Dedifferentiated amniotic fluid mesenchymal stem cell (primary cell): ENCODE measurements at regions not wholly inside any gene's neighbourhood (a gene's known extent, or its start where the extent isn't known, plus 50 kb on each side); places are given as distances from the start of the nearest gene placed in this dataset.
A peak's percentile ranks its signal among the peaks of the same experiment; 100 is the strongest.

Experiments
- DNase-seq: peaks from one replicate; pipeline ENCODE4 v3.0.0-alpha.2; 2016; ENCODE audit errors: extremely low spot score

DNA sequence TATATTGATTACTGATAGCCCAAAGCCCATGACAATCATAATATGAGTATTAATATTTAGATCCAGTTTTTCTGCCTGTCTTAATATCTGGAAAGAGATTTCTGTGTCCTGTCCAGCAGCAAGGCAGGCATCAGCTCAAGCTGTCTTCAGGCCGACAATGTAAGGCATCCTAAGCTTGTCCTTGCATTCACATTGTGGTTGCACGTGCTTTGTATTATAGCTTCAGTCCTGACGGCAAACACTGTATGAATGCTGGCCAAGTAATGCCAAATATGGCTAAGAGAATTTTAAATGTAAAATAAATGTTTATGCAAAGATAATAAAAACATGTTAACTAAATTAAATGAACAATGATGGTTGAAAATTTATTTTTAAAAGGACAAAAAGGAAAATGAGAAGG lies 255.7 kb upstream of the RPS6KA3 start:
- no peak for DNase-seq

DNA sequence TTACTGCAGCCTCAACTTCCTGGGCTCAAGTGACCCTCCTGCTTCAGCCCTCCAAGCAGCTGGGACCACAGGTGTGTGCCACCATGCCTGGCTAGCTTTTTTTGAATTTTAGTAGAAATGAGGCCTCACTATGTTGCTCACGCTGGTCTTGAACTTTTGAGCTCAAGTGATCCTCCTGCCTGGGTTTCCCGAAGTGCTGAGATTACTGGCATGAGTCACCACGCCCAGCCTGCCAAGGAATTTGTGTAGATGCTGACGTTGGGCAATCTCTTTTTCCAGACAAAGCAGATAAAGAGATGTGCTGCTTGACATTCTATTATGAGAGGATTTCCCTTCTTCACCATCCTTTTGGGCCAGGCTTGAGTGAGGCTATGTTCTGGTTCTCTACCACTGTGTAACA lies 254.5 kb upstream of the RPS6KA3 start:
- DNase-seq = no peak

DNA sequence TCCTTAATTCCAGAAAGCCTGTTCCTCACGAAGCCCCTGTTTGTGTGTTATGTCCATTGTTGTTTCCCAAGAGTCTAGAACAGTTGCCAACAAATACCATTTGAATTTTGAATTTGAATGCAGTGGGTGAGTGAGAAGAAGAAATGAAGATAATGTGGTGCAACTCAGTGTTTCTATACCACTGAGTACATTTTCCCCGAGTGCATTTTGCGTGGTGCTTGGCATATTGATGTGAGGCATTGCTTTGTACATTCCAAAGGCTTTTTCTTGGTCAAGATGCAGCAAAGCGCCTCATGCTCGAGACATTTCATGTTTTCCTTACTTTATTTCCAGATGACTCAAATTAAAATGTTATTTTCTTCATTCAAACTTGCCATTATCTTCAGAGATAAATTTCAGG lies 253.1 kb upstream of the RPS6KA3 start:
- DNase-seq = no peak

DNA sequence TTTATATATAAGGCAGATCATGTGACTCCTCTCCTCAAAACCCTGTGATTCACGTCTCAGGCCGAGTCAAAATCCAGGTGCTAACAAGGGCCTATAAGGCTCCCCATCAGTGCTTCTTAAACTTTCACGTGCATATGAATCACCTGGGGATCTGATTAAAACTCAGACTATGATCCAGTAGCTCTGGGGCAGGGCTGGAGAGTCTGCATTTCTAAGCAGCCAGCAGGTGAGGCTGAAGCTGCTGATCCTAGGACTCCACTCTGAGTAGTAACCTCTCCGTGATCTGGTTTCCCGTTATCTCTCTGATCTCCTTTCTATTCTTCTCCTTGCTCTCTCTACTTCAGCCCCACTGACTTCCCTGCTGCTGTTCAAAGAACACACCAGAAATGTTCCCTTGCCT lies 252.4 kb upstream of the RPS6KA3 start:
- no peak for DNase-seq

DNA sequence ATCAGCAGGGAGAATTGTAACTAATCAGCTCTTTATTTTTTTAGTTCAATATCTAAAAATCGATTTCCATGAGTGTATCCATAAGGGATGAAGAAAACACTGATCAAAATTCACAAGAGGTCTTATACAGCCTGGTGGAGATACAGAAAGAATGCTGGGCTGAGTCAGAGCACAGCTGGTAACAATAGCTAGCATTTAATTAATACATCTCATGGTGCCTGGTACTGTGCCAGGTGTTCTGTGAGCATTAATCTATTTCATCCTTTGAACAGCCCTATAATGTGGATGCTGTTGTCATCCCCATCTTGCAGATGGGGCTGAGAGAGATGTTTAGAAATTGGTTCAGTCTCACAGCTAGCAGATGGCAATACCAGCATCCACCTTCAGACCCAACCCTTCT lies 250.9 kb upstream of the RPS6KA3 start:
- DNase-seq = no peak

DNA sequence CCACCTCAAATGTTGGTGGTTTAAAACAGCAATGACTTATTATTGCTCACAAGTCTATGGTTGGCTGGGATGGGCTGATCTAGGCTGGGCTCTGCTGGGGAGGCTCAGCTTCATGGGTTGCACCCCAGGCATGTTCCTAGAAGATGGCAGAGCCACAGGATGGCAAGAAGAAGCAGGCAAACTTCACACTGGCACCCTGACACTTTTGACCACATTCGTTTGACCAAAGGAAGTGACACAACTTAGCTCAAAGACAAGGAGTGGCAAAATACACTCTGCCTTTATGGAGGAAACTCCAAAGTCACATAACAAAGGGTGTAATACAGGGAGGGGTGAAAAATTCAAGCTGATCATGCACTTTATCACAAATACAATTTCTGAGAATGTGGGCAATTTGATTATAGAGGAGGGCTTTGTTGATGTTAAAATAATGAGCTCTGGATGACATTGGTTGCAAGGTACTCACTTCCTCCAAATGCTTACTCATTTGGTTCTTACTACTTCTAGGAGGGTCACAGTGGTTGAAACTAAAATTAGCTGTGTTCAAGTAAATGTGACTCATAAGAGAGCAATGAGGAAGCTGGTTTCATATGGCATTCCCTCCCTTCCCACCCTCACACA lies 249.2 kb upstream of the RPS6KA3 start:
- peak; percentile 51 for DNase-seq

DNA sequence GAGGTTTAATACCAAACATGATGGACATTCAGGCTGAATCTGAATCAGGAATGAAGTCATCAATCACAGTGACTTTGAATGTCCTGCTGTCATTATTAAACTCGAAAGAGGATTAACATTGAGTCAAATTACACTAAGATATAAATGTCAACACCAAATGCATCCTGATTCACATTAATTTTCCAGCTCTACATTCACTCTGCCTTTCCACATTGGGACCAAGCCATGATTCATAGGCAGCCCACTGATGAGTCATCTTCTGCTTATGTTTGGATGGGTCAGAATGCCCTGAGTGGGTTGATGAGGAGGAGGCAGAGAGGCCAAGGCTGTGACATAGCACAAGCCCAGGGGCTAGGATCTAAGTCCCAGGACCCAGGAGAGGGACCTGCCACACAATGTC lies 247.6 kb upstream of the RPS6KA3 start:
- no peak for DNase-seq

DNA sequence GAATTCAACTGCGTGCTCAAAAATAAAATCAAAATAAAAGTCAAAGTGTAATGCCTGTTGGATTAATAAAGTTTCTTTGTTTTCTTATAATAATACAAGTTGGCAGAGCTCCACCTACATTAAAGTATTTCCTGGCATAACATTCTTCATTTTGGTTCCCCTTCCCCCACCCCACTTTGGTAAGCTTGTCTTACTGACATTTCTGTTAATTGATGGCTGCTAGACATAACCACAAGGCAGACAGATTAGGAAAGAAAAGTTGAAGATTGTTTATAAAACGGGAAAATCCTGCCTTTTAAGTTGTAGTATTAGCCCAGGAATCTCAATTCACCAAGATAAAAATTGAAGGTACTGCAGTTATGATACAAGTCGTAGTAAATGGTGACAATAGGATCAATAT lies 246.5 kb upstream of the RPS6KA3 start:
- no peak for DNase-seq

DNA sequence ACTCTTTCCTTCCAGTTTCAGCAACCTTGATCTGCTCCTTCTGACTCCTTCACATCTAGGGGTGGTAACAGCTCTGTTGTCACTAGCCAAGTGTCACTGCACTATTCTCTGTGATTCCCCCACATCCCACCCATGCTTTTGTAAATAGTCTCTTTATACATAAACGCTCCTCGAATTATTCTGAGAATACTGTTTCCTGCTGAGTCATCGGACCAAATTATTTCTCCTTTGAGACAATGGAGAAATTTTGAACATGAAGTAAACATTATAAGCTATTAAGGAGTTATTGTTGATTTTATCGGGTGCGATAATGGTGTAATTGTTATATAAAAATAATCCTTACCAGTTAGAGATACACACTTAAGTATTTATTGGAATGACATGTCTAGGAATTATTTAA lies 245.1 kb upstream of the RPS6KA3 start:
- DNase-seq = no peak

DNA sequence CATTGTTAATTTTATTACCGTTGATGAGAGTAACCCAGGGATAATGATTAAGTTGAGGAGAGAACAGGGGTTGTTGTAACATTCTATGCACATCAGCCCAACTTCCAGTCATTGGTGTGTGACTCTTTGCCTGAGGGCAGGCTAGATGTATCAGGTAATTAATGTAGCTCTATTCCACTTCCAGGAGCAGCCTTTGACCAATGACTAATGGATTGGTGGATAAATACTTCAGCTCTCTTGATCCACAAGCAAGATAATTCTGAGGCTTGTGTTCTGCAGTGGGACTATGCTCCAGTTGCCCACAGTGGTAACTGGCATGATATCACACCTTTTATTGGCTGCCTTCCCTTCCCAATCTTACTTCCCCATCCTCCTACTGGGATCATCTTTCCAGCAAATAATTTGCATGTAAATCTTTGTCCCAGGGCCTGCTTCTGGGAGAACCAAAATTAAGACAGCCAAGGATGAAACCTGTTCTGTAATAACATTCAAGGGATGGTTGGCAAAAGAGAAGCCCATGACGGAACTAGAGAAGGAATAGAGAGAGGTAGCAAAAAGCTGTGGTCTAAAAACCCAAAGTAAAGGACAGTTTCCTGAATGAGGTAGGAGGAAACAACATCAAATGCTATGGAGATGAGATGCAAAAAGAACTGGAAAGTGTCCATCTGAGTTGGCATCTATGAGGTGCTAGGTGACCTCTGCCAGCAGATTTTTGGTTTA lies 241.4 kb upstream of the RPS6KA3 start:
- DNase-seq = no peak

DNA sequence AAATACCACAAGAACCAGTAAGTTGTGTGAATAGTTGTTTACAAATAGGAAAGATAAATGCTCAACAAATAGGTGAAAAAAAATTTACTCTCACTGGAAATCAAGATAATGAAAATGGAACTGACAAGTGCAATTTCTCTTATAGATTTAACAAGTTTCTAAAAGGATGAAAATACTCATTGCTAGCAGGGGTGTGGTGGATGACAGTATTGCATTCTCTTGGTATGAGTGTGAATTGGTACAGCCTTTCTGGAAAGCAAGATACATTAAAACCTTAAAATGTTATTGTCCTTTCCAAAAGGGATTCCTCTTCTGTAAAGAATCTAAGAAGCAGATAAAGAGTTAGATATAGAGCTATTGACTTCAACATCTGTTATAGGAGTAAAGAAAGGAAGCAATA lies 240.0 kb upstream of the RPS6KA3 start:
- DNase-seq = no peak

DNA sequence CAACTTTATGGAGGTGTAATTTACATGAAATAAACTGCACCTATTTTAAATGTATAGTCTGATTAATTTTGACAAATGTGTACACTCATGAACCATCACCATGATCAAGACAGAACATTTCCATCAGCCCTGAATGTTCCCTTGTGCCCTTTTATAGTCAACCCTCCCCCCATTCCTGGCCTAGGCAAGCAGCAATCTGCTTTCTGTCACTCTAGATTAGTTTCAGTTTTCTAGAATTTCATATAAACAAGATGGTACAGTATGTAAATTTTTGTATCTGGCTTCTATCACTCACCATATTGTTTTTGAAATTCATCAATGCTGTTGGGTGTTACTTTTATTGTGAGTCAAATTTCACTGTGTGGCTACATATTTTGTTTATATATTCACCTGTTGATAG lies 234.2 kb upstream of the RPS6KA3 start:
- no peak for DNase-seq

DNA sequence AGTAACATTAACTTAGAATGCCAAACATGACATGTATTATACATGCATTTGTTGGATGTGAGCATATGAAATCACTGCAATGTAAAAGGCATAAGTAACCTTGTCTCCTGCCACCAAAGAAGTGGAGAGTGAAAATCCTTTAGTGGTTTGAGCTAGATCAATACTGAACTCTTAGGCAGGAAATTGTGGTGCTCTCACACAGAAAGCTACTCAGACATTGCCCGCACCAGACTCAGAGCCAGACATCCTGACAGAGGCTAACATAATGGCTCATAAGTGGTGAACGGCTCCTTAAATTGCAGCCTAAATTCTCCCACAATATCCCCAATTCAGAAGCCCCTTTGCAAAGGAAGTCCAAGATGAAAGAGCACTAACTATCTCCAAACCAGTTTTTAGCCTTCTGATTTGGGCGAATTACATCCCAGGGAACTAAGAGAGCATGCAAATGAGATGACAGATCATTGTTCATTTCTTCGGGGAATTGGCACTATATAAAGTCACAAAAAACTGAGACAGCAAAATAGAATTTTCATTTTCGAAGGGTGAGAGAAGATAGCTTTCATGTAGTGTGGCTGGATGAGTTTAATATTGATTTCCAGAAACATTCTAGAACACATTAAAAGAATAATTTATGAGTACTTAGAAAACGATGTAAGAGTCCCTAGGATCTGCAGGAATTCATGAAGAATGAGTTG lies 233.6 kb upstream of the RPS6KA3 start:
- DNase-seq = no peak

DNA sequence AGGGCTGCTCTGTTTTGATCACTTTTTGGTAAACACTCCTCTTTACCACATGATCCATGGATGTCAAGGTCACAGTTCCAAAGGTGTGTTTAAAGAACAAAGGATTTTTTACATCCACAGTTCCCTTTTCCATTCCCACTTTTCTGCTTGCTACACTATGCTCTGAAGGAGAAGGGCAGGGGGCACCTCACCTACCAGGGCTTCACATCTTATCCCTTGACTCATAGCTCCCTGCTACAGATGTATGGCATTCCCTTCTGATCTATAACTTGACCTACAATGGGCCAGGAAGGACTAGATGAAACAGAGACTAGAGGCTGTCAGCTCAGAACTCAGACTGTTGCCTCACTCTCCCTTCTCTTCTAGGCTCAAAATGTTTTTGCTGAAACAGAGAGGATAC lies 233.1 kb upstream of the RPS6KA3 start:
- DNase-seq = no peak

DNA sequence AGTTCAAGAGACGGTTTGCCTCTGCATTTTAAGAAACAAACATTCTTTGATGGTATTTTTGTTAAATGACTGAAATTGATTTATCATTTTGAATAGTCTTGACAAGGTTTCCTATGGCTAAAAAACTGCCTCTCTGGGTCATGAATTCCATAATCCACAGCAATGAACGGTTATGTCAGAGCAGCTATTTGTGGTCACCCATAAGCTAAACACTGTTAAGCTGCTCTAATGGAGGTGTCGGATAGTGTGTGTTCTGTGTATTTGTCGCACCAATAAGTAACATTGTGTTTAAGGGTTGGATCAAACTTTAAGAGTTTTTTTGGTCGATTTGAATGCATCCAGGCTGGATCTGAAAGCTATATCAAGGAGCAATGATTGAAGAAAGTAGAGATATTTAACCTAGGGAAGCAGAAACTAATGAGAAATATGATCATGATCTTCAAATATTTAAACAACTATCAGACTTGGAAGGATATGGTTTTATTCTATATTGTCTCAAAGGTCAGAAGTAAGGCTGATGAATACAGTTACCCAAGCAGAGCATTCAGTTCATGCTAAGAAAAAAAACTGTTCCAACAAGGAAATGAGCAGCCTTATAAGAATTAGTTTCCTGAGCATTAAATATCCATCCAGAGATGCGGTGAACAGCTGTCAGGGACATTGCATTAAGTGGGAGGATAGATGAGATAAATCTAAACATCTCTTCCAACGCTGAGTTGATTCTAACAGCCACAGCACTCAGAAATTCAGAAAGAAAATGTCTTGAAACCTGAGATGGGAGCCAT lies 232.3 kb upstream of the RPS6KA3 start:
- DNase-seq = no peak

DNA sequence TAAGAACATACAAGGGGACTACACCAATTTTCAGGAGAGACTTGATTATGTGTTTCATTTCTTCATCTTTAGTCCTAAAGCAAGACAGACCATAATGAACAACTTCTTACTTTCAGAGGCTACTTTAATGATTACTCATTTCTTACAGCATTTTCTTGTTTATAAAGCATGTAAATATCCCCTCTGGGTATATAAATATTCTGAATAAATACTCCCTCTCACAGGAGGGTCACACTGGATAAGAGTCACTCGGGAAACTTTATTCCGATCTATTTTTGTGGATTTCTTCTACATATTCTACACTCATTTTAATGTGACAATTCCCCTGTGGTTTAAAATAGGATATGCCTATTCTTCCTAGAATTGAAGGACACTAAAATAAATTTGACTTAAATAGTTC lies 228.9 kb upstream of the RPS6KA3 start:
- DNase-seq = no peak

DNA sequence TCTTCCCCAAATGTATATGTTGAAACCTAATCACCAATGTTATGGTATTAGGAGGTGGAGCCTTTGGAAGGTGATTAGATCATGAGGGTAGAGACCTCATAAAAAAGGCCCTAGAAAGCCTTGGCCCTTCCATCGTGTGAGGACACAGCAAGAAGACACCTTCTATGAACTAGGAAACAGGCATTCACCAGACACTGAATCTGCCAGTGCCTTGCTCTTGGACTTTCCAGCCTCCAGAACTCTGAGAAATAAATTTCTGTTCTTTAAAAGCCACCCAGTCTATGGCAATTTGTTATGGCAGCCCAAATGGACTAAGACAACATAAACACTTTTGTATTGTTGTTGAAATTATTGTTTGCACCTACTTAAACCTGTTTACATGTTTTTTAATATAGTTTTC lies 221.8 kb upstream of the RPS6KA3 start:
- no peak for DNase-seq

DNA sequence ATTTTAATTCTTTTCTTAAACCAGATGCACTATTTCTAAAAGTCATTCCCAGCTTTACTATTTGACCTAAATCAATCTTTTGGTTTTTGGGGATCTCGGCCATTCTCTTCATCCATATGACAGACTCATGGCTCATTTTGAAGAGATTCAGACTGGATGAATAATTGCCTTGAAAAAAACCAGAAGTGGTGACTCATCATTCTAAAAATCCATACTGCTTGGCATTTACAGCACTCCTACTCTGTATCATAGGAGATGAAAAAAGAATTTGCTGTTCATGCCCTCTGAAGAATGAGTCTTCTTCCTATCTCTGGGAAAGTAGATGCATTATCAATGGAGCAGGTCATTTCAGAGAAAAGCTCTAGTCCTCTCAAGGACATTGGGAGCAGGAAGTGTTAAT lies 220.5 kb upstream of the RPS6KA3 start:
- peak; percentile 27 for DNase-seq

DNA sequence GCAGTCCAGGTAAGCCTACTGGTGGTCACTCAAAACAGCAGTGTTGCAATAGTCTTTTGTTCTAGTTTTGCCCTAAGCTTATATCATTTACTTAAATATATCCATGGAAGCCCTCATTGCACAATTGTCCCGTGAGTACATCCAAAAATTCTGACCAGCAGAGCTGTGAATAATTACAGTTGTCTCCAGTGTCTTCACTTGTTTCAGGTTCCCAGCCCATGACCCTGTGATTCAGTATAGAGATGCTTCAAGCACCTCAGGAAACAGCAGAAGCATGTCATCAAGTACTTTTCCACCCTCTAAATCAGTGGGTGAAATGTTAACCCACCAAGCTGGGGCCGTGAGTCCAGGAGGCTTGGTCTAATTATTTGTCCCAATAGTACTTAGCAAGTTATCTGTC lies 214.9 kb upstream of the RPS6KA3 start:
- DNase-seq = no peak

DNA sequence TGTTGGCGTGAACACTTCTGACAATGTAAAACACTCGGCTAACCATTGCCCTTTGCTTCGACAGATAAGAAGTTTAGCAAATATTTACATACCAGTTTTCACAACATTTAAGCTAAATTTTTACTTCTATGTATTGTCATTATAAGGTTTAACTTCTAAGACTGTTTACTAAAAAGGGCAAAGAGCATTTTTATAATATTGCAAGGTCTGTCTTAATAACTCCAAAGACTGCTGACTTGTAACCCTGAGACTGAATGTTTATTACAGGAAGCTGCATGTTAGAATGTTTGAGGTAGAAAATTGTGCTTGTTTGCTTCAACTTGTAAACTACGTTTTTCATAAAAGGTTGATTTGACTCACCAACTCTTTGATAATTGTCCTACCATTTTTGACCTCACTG lies 213.2 kb upstream of the RPS6KA3 start:
- DNase-seq = no peak

DNA sequence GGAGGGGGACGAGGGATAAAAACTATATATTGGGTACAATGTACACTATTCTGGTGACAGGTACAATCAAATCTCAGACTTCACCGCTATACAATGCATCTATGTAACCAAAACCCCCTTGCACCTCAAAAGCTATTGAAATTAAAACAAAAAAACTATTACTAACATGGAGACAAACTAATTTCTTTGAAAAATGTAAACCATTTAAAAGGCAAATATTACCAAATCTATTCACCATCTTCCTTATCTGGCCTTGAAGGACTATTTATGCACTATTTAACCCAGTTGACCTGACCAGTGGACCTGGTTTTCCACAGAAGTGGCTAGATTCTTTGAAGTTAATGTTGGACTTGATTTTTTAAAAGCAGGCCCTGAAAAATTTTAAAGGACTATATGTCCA lies 212.3 kb upstream of the RPS6KA3 start:
- DNase-seq = no peak

DNA sequence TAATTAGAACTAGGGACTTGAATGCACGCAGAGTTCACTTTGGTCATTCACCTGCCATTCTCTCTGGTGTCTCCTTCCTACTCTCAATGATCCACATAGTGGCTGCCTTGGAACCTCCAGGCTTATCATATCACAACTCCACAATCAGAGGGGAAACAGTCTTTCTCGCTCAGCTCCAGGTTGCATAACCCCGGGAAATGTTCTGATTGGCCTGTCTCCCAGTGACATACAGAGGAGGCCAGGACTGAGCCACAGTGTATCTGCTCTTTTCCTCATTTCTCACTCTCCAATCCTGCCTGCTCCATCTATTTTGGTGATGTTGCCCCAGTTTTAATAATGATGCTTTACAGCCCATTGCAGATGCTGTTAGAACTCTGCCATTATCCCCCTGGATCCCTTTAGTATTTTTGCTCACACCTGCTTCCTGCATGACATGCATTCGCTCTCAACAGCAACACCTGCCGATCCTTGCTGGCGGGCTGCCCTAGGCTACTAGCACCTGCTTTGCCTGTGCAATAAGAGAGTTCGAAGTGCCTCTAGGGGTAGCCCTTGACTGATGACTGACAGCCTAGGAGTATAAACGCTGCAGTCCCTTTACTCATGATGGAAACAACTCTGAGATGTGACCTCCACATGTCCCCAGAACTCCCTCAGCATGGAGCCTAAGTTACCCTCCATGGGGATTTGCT lies 211.3 kb upstream of the RPS6KA3 start:
- DNase-seq = no peak
